HK-2 (cell line): ENCODE measurements at regions not wholly inside any gene's neighbourhood (a gene's known extent, or its start where the extent isn't known, plus 50 kb on each side); places are given as distances from the start of the nearest gene placed in this dataset.

Experiments used
- DNase-seq: peaks from one replicate; pipeline ENCODE4 v3.0.0-alpha.2; 2018; ENCODE audit not compliant: unreplicated experiment

DNA sequence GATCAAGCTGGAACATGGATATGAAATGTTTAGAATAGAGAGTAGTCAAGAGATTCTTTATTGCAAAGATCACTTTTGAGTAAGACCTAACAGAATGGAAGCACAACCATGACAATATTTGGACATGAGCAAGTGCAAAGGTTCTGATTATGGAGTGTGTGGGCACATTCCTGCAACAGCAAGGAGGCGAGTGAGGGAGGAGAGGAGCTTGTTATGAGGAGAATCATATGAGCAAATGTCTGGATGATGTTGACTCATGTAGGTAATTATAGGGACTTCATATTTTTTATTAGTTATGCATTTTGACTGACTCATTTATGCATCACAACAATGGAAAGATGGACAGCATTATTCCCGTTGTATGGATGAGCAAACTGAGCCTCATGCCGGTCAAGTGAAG, 100.8 kb upstream of the SLC35B3 start:
- DNase-seq, result no peak

GRCh38 chr6:8535519-8535918, 100.2 kb upstream of the SLC35B3 start:
- no peak for DNase-seq

GRCh38 chr6:8530785-8531435, 95.6 kb upstream of the SLC35B3 start:
- no peak for DNase-seq

GRCh38 chr6:8529250-8529649, 93.9 kb upstream of the SLC35B3 start:
- DNase-seq, result no peak

DNA sequence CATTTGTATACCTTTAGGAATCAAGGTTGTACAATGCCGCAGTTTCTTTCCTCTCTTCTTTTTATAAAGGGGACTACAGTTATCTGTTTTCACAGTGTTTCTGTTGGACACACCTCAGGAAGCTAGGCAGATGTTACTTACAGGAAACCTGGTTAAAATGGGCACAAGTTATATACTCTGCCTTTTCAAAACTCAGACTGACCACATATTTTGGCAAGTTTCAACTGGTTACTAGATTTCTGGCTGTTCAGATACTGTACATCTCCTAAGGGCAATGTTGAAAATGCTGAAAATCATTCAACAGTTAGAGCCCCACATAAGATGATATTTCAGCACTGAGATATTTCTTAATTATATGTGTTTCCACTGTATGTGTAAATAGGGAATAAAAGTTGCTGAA, 92.5 kb upstream of the SLC35B3 start:
- DNase-seq, result no peak

DNA sequence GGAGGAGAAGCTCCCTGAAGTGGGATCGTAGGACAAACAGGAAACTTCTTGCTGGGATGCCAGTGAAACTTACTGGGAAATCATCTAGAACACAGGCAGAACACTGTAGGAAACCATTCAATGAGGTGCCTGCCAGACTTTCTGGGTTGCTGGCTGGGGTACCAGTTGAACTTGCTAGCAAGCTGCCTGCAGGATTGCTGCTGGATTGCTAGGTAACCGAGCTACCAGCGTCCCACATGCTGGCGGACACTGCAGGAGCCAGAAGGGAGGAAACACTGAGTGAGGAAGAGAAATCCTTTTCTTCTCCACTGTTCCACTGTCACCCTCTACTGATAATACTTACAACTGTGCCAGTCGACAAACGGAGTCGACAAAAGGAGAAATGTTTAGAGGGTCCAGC, 91.3 kb upstream of the SLC35B3 start:
- DNase-seq, result no peak

DNA sequence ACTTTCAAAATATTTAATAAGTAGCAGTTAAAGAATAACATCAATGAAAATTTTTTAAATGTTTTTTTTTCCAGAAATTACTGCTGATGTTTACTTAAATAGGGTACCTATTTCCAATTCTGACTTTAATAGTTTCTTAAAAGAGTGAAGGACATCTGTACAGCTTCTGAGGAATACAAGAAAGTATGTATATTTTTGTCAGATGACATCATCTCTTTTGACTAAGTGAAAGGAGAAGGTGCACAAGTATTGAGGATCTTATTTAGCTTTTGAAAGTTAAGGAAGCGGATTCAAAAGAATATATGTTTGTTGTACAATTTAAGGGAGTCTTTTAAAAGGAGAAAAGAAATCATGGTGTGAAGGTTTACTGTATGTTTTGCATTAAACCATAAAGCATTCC, 90.0 kb upstream of the SLC35B3 start:
- DNase-seq, result no peak

DNA sequence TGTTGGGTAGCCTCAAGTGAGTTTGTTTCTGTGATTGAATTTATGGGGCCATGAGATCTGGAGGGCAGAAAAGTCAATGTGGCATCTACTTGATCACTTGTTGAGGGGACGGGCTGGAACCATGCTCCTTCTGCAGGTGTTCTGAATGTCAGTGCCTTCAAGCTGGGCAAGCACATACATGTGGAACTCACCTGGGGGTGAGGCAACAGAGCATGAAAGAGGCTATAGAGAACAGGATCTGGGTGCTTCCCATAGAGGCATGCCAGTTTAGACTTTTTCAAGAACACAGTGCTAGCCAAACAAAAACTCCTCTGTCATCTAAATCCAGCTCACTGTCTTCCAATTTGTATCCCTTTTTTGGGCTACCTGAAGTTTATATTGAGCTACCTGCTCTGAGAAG, 77.8 kb upstream of the SLC35B3 start:
- no peak for DNase-seq

- DNase-seq, result no peak
These were observed 71.9 kb upstream of the SLC35B3 start for GRCh38 chr6:8507286-8507685.

GRCh38 chr6:8506126-8506525, 70.8 kb upstream of the SLC35B3 start:
- no peak for DNase-seq

- no peak for DNase-seq
These were observed 64.2 kb upstream of the SLC35B3 start for GRCh38 chr6:8499540-8499939.

- no peak for DNase-seq
These were observed 59.4 kb upstream of the SLC35B3 start for GRCh38 chr6:8494730-8495129.

DNA sequence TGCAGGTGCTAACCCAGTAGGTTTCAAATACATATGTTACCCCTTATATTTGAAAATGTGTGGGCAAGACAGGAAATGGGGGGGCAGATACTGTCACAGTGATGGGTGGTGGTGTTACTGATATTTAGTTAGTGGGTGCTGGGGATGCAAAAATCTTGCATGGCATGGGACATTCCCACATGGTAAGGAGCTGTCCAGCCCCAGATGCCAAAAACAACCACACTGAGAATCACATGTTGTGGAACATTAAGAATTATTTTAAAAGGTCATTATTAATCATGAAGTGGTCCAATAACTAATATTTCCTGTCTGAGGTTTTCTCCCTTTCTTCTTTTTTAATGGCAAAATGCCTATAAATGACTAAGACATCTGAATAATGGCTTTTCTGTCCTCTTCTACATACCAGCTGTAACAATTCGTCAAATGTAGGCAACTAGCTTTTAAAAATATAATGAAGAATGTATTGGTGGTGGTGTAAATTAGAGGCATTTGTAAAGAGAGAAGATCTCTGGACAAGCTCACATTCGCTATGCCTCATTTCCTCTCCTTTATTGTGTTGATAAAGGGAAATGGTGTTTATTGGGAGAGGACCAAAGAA, 57.3 kb upstream of the SLC35B3 start:
- no peak for DNase-seq
